Activated T-cell treated with anti-CD3 and anti-CD28 coated beads, Interleukin-2, amount 50 U/mL, for 24 hours (primary cell): ENCODE measurements at regions not wholly inside any gene's neighbourhood (a gene's known extent, or its start where the extent isn't known, plus 50 kb on each side); places are given as distances from the start of the nearest gene placed in this dataset.
"Not testable (repeated sequence)": the region's sequence is repeated elsewhere in the genome, so short reads cannot be mapped to it uniquely, and the experiment has no call there.

Source experiments
- DNase-seq: peaks from one replicate; pipeline ENCODE4 v3.0.0-alpha.2; 2020
- H3K27ac Mint-ChIP-seq: 2 replicates; pipeline ENCODE4 v1.8.0; 2020; ENCODE audit warnings: mild to moderate bottlenecking, mixed read lengths
- H3K27me3 Mint-ChIP-seq: 2 replicates; pipeline ENCODE4 v1.8.0; 2020; ENCODE audit warnings: mixed read lengths
- H3K36me3 Mint-ChIP-seq: 2 replicates; pipeline ENCODE4 v1.8.0; 2020; ENCODE audit warnings: low read depth, mixed read lengths
- H3K4me1 Mint-ChIP-seq: 2 replicates; pipeline ENCODE4 v1.8.0; 2020; ENCODE audit warnings: low read depth, mixed read lengths
- H3K4me3 Mint-ChIP-seq: 2 replicates; pipeline ENCODE4 v1.8.0; 2020; ENCODE audit warnings: mild to moderate bottlenecking, moderate library complexity, mixed read lengths
- H3K9me3 Mint-ChIP-seq: 2 replicates; pipeline ENCODE4 v1.8.0; 2020; ENCODE audit warnings: mixed read lengths

DNA sequence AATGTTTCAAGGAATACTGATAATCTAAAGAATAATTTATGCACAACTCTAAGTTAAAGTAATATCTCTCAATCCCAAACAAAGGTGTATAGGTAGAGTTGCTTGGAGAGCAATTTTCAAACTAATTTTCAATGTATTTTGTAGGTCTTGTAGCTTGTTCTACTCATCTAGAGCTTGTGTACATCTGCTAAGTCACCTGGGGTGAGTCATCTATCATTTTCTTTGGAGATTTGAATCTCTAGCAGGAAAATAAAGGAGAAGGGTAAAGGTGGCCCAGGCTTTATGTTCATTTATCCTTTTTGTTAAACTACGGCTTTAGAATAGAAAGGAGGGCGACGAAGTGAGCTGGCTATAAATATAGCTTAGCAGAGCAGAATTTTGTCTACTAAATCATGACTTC is 76.8 kb upstream of the THUMPD2 start:
- Mint-ChIP-seq H3K4me1 (peaks cover 11% of the 10 kb centered on the region), H3K27ac (no peak overlapping the region), H3K9me3 (no peaks in the 10 kb centered on the region), H3K36me3 (no peaks in the 10 kb centered on the region), H3K4me3 (no peak overlapping the region), H3K27me3 (peaks cover 22% of the 10 kb centered on the region)
- no peak for DNase-seq

DNA sequence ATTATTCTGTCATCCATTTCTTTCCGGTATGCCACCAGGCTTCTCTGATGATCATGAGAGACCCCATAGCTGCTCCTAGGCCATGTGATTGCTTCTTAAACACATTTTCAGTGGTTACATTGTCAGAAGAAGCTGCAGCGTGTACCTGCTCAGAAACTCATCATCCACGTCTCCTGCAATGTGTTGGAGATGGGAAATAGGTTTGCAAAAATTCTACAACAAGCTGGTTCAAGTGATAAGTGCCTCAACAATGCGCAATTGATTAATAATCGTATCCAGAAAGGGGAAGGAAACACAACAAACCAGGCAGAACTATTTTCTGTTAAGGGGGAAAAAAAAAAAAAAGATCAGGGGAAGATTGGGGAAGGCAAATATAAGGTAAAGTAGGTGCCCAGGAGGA is 75.7 kb upstream of the THUMPD2 start:
- Mint-ChIP-seq H3K9me3 (no peaks in the 10 kb centered on the region), H3K4me1 (peaks cover 11% of the 10 kb centered on the region), H3K4me3 (no peak overlapping the region), H3K36me3 (no peaks in the 10 kb centered on the region), H3K27ac (no peak overlapping the region), H3K27me3 (peaks cover 26% of the 10 kb centered on the region)
- DNase-seq, result no peak

DNA sequence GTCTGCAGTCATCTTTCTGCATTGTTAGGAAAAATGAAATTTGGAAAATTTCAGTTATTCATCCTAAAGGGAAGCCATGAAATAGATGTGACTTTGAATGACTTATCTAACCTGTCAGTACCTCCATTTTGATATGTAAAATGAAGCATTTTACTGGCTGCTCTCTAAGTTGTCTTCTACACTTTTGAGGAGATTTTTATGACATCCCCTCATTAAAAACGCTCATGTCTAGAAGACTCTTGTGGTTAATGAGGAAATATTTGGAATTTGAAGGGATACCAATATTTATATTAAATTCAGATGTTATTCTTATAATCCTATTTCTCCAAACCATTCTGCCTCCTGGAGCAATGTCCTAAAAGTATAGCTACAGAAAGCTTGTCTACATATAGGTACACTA is 73.8 kb upstream of the THUMPD2 start:
- Mint-ChIP-seq H3K9me3 (no peaks in the 10 kb centered on the region), H3K36me3 (no peaks in the 10 kb centered on the region), H3K4me3 (no peak overlapping the region), H3K27me3 (peaks cover 28% of the 10 kb centered on the region), H3K27ac (no peak overlapping the region), H3K4me1 (peaks cover 11% of the 10 kb centered on the region)
- DNase-seq, result no peak

DNA sequence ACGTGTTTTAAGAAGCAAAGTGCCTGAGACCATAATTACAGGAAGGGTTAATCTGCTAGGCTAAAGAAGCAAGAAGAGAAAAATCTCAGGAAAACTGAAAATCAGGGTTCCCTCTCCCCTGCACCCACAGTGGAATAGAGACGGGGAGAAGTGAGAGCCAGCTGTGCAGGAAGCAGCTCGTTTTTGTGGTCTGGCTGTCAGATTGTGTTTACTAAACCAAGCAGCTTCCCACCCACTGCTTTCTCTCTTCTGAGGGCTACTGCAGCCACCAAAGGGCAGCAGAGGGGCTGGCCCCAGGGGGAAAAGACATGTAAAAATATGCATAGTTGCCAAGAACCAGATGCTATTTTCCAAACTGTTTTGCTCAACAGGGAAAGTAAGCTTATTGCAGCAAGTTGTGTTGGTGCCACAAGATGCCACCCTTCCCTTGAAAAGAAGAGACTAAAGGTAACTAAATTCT is 72.6 kb upstream of the THUMPD2 start:
- Mint-ChIP-seq H3K4me1 (peaks cover 11% of the 10 kb centered on the region), H3K36me3 (no peaks in the 10 kb centered on the region), H3K4me3 (no peak overlapping the region), H3K27ac (no peak overlapping the region), H3K27me3 (peaks cover 31% of the 10 kb centered on the region), H3K9me3 (no peaks in the 10 kb centered on the region)
- no peak for DNase-seq

DNA sequence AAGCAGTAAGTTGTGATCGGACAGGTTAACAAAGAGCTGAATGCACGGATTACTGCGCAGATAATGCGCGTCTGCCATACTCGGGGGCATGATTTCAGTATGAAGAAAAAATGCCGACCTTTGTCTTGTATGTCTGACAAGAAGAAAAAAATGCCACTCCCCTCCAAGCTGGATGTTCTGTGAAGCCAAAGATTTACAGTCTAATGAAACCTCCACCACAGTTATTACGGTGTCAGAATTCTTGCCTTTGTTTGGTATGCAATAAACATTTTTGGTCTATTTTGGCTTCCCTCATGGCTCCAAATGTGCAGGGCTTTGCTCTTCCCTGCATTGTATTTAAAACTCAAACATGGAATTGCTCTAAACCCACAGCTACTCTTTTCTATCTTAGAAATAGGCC is 72.2 kb upstream of the THUMPD2 start:
- Mint-ChIP-seq H3K4me1 (peaks cover 11% of the 10 kb centered on the region), H3K4me3 (no peak overlapping the region), H3K27me3 (peaks cover 30% of the 10 kb centered on the region), H3K9me3 (no peaks in the 10 kb centered on the region), H3K27ac (no peak overlapping the region), H3K36me3 (no peaks in the 10 kb centered on the region)
- no peak for DNase-seq

DNA sequence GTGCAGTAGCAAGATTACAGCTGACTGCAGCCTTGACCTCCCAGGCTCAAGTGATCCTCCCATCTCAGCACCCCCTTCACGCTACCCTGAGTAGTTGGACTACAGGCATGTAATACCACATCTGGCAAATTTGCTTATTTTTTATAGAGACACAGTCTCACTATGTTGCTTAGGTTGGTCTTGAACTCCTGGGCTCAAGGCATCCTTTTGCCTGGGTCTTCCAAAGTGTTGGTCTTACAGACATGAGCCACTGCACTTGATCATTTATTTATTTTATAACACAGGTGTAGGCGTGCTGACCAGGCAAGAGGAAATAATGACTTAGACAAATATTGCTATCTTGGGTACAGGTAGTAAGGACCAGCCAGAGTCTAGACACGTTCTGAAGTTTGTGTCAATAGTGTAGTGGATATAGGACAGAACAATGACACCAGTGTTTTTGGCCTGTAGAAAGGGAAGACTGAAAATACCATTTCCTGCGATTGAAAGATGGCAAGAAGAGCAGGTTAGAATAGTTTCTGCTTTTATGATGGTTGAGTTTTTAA is 71.0 kb upstream of the THUMPD2 start:
- Mint-ChIP-seq H3K9me3 (no peaks in the 10 kb centered on the region), H3K4me1 (peaks cover 11% of the 10 kb centered on the region), H3K36me3 (no peaks in the 10 kb centered on the region), H3K4me3 (no peak overlapping the region), H3K27ac (no peak overlapping the region), H3K27me3 (peaks cover 25% of the 10 kb centered on the region)
- DNase-seq, result no peak

DNA sequence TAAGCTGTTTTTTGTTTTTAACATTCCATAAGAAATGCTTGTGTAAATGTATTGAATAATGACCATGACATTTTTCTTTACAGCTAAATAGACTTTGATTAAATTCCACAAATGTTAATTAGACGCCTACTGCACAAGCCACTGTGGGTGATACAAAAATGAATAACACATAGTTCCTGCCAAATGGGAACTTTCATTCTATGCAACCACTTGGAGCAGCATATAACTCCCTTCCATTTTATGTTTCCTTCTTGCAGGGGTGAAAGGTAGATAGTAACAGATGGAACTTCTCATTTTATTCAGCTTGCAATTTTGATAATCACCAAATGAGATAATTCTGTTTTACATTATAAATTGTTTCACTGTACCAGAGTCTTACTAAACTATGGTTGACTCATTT is 70.0 kb upstream of the THUMPD2 start:
- no peak for DNase-seq
- H3K4me3 Mint-ChIP-seq, result no peak overlapping the region
- no peak overlapping the region for H3K27ac Mint-ChIP-seq
- H3K36me3 Mint-ChIP-seq, result no peaks in the 10 kb centered on the region
- H3K4me1 Mint-ChIP-seq, result peaks cover 11% of the 10 kb centered on the region
- H3K27me3 Mint-ChIP-seq, result peaks cover 27% of the 10 kb centered on the region
- H3K9me3 Mint-ChIP-seq, result no peaks in the 10 kb centered on the region

DNA sequence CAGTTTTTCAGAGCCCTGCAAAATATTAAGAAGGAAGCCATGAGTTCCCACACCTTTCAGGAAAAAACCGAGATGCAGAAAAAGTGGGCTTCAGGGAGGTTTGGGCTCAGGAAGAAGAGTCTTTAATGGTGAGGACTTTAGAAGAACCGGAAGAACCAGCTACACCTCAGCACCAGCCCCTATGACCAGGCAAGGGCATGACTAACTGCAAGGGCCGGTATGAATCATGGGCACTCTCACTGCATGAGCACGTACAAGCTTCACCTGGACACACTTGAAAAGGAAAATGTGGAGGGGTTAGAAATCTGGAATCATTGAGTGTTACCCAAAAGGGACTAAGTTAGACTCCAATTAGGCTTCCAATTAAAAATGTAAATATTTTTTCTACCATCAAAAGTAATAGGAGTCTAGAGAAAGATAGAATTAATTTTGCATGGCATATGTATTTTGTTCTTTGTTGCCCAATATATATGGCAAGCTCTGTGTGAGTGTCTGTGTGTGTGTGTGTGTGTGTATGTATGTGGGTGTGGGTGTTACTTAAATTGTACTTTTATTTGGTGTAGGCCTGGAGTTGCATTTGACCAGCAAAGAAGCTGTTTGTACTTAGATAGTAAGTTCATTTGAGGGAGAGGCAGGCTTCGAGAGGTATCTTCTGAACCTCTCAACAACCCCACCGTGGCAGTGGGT is 66.5 kb upstream of the THUMPD2 start:
- Mint-ChIP-seq H3K9me3 (no peaks in the 10 kb centered on the region), H3K27ac (no peak overlapping the region), H3K36me3 (no peaks in the 10 kb centered on the region), H3K4me1 (no peaks in the 10 kb centered on the region), H3K4me3 (no peak overlapping the region), H3K27me3 (peaks cover 15% of the 10 kb centered on the region)
- no peak for DNase-seq

DNA sequence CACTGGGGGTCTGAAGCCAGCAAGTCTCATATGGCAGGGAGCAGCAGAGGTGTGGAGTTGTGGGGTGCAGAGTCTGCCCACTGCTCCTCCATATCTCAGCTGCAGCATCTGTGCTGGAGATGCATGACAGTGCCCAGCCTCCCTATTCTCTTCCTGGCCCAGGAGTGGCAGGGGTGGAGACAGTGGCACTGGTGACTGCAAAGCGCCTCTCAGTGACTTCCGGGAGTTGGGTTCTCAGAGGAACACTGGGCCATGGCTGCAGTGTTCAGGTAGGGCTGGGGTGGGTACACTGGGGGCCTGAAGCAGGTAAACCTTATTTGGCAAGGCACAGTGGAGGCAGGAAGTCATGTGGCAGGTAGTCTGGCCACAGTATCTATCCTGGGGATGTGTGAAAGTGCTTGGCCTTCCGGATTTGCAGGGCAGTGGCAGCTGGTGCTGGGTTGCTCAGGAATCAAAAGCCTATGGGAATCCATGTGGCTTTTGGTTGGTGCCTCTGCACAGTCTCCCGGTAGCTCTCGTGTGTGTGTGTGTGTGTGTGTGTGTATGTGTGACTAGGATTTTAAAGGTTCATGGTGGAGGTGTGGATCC is 60.3 kb upstream of the THUMPD2 start:
- DNase-seq, result no peak
- Mint-ChIP-seq H3K9me3 (peaks cover 12% of the 10 kb centered on the region), H3K27me3 (peaks cover 2% of the 10 kb centered on the region), H3K4me1 (no peaks in the 10 kb centered on the region), H3K36me3 (no peaks in the 10 kb centered on the region), H3K27ac (no peak overlapping the region), H3K4me3 (no peak overlapping the region)

DNA sequence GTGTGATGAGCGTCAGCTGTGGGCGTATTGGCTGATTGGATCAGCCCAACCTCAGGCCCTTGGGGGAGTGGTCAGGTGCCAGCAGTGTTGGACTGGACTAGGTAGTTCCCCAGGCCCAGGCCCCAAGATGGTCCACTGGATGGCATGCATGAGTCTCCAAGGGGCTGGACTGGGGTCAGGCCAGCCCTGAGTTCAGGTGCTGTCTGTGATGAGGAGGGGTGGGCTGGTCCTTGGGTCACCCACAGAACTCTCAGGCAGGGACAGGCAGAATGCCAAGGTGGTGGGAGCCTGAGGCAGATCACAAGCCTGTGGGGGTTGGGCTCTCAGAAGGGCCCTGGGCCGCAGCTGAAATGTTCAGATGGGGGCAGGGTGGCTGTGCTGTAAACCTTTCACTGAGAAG is 59.5 kb upstream of the THUMPD2 start:
- no peak for DNase-seq
- Mint-ChIP-seq H3K4me1 (no peaks in the 10 kb centered on the region), H3K36me3 (no peaks in the 10 kb centered on the region), H3K27me3 (peaks cover 5% of the 10 kb centered on the region), H3K9me3 (peaks cover 12% of the 10 kb centered on the region), H3K4me3 (no peak overlapping the region), H3K27ac (no peak overlapping the region)

DNA sequence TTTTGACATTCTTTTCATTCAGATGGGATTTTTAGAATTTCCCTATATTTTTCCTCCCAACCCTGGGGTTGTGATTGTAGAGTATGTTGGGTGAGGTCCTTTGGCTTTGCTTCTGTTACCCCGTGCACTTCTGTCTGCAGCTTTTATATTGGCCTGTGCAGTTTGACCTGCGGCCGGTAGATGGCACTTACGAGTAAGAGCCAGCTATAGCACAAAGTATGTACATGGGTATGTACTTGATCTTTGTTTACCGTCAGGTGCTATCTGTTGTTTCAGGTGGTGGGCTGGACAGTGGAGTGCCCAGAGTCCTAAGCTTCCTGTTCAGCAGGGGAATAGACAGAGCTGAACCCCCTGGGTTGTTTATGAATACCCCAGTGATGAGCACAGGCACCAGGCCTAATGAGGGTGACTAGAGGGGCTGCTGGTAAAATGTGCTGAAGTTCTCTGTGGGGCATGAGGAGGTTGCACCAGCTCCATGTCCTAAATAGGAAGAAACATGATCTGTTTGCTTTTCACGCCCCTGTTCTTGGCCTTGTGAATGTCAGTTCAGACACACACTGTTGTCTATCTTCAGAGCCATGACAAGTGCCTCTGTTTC is 58.9 kb upstream of the THUMPD2 start:
- Mint-ChIP-seq H3K4me3 (no peak overlapping the region), H3K36me3 (no peaks in the 10 kb centered on the region), H3K27ac (no peak overlapping the region), H3K27me3 (peaks cover 8% of the 10 kb centered on the region), H3K9me3 (peaks cover 12% of the 10 kb centered on the region), H3K4me1 (no peaks in the 10 kb centered on the region)
- no peak for DNase-seq

DNA sequence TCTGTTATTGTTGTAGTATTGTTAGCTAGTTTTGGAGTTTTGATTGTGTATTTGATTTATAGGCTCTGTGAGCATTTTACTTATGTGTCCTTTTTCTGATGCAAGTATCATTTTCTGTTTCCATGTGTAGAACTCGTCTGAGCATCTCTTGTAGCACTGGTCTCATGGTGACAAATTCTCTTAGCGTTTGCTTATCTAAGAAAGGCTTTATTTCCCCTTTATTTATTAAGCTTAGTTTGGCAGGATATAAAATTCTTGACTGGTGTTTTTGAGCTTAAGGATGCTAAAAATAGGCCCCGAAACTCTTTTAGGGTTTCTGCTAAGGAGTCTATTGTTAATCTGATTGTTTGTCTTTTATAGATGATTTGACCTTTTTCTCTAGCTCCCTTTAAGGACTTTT is 57.6 kb upstream of the THUMPD2 start:
- Mint-ChIP-seq H3K4me3 (no peak overlapping the region), H3K27me3 (peaks cover 10% of the 10 kb centered on the region), H3K36me3 (no peaks in the 10 kb centered on the region), H3K27ac (no peak overlapping the region), H3K4me1 (no peaks in the 10 kb centered on the region), H3K9me3 (peaks cover 12% of the 10 kb centered on the region)
- DNase-seq, result no peak

DNA sequence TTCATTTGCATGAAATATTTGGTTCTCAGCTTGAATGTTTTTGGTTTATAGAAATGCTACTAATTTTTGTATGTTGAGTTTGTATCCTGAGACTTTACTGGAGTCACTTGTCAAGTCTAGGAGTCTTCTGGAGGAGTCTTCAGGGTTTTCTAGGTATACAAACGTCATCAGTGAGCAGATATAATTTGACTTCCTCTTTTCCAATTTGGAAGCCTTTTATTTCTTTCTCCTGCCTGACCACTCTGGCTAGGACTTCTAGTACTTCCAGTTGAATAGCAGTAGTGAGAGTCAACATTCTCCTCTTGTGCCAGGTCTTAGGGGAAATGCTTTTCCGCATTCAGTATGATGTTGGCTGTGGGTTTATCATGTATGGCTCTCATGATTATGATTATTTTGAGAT is 55.4 kb upstream of the THUMPD2 start:
- Mint-ChIP-seq H3K27ac (no peak overlapping the region), H3K4me1 (no peaks in the 10 kb centered on the region), H3K36me3 (no peaks in the 10 kb centered on the region), H3K9me3 (peaks cover 12% of the 10 kb centered on the region), H3K27me3 (peaks cover 23% of the 10 kb centered on the region), H3K4me3 (no peak overlapping the region)
- no peak for DNase-seq

DNA sequence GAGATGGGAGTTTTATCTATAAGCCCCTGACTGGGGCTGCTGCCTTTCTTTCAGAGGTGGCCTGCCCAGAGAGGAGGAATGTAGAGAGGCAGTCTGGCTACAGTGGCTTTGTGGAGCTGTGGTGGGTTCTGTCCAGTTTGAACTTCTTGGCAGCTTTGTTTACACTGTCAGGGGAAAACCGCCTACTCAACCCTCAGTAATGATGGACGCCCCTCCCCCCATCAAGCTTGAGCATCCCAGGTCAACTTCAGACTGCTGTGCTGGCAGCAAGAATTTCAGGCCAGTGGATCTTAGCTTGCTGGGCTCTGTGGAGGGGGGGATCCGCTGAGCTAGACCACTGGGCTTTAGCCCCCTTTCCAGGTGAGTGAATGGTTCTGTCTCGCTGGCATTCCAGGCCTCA is 51.6 kb upstream of the THUMPD2 start:
- H3K9me3 Mint-ChIP-seq, H3K4me3 Mint-ChIP-seq, H3K4me1 Mint-ChIP-seq, DNase-seq, H3K36me3 Mint-ChIP-seq, H3K27ac Mint-ChIP-seq: not testable (repeated sequence)
- peaks cover 31% of the 10 kb centered on the region for H3K27me3 Mint-ChIP-seq
